Parathyroid adenoma (tissue), 2 donors: ENCODE measurements at regions not wholly inside any gene's neighbourhood (a gene's known extent, or its start where the extent isn't known, plus 50 kb on each side); places are given as distances from the start of the nearest gene placed in this dataset.

ENCODE experiments used
- H2AFZ ChIP-seq: fragments of 300-600 bp; sonication (generic); one replicate; pipeline ENCODE4 v1.7.0; 2017; ENCODE audit warnings: antibody characterized with exemption, mild to moderate bottlenecking
- H3K27ac ChIP-seq: fragments of 300-600 bp; sonication (generic); one replicate; pipeline ENCODE4 v1.7.0; 2017
- H3K27me3 ChIP-seq: fragments of 300-600 bp; sonication (generic); one replicate; pipeline ENCODE4 v1.7.0; 2017; ENCODE audit warnings: low read length; ENCODE audit not compliant: control insufficient read depth, insufficient read depth
- H3K36me3 ChIP-seq: fragments of 300-600 bp; sonication (generic); one replicate; pipeline ENCODE4 v1.7.0; 2017; ENCODE audit warnings: low read length; ENCODE audit not compliant: control insufficient read depth, insufficient read depth
- H3K4me1 ChIP-seq: fragments of 300-600 bp; sonication (generic); one replicate; pipeline ENCODE4 v1.7.0; 2017; ENCODE audit warnings: control low read depth
- H3K4me2 ChIP-seq: fragments of 300-600 bp; sonication (generic); one replicate; pipeline ENCODE4 v1.7.0; 2017; ENCODE audit warnings: low read length
- H3K4me3 ChIP-seq: fragments of 300-600 bp; sonication (generic); one replicate; pipeline ENCODE4 v1.7.0; 2017; ENCODE audit warnings: low read depth, low read length
- H3K79me2 ChIP-seq: fragments of 300-600 bp; sonication (generic); one replicate; pipeline ENCODE4 v1.7.0; 2017; ENCODE audit warnings: control low read depth
- H3K9ac ChIP-seq: fragments of 300-600 bp; sonication (generic); one replicate; pipeline ENCODE4 v1.7.0; 2017; ENCODE audit warnings: mild to moderate bottlenecking
- H3K9me3 ChIP-seq: fragments of 300-600 bp; sonication (generic); one replicate; pipeline ENCODE4 v1.7.0; 2017; ENCODE audit warnings: low read length; ENCODE audit not compliant: control insufficient read depth
- TF ChIP-seq, protein P1 (sequence below): fragments of 300-600 bp; sonication (generic); IDR thresholded peaks from one replicate; pipeline ENCODE4 v1.7.0; 2017; ENCODE audit warnings: antibody characterized with exemption, mild to moderate bottlenecking
- donor health status: primary hyperparathyroidism.

GRCh38 chr17:72175787-72176515 lies 55.1 kb downstream of the SOX9 start:
- Histone ChIP-seq H3K36me3 (no peaks in the 10 kb centered on the region), H3K27ac (no peak overlapping the region), H3K79me2 (no peaks in the 10 kb centered on the region), H3K9ac (no peak overlapping the region), H2AFZ (no peak overlapping the region), H3K27me3 (no peaks in the 10 kb centered on the region), H3K4me3 (no peak overlapping the region), H3K9me3 (no peaks in the 10 kb centered on the region), H3K4me2 (no peak overlapping the region), H3K4me1 (peaks cover 4% of the 10 kb centered on the region)
- TF ChIP-seq, protein P1, sequence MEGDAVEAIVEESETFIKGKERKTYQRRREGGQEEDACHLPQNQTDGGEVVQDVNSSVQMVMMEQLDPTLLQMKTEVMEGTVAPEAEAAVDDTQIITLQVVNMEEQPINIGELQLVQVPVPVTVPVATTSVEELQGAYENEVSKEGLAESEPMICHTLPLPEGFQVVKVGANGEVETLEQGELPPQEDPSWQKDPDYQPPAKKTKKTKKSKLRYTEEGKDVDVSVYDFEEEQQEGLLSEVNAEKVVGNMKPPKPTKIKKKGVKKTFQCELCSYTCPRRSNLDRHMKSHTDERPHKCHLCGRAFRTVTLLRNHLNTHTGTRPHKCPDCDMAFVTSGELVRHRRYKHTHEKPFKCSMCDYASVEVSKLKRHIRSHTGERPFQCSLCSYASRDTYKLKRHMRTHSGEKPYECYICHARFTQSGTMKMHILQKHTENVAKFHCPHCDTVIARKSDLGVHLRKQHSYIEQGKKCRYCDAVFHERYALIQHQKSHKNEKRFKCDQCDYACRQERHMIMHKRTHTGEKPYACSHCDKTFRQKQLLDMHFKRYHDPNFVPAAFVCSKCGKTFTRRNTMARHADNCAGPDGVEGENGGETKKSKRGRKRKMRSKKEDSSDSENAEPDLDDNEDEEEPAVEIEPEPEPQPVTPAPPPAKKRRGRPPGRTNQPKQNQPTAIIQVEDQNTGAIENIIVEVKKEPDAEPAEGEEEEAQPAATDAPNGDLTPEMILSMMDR: no peak

DNA sequence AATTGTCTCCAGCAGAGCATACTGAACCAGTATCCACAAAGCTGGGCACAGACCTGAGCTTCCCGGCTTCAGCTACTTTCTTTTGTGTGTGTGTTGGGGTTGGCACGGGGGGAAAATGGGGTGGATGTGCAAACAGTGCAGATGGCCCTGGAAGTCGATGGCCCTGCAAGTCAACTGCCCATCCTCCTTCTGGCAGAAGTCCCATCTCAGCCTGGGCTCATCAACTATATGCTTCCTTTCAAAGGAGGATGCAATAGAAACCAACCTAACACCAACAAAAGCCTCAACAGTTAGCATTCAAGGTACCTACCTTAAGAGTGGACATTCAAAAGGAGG lies 55.7 kb downstream of the SOX9 start:
- Histone ChIP-seq H3K79me2 (no peaks in the 10 kb centered on the region), H2AFZ (no peak overlapping the region), H3K4me1 (peaks cover 4% of the 10 kb centered on the region), H3K9me3 (no peaks in the 10 kb centered on the region), H3K36me3 (no peaks in the 10 kb centered on the region), H3K4me3 (no peak overlapping the region), H3K27ac (no peak overlapping the region), H3K4me2 (no peak overlapping the region), H3K27me3 (no peaks in the 10 kb centered on the region), H3K9ac (no peak overlapping the region)
- TF ChIP-seq, protein P1: no peak

DNA sequence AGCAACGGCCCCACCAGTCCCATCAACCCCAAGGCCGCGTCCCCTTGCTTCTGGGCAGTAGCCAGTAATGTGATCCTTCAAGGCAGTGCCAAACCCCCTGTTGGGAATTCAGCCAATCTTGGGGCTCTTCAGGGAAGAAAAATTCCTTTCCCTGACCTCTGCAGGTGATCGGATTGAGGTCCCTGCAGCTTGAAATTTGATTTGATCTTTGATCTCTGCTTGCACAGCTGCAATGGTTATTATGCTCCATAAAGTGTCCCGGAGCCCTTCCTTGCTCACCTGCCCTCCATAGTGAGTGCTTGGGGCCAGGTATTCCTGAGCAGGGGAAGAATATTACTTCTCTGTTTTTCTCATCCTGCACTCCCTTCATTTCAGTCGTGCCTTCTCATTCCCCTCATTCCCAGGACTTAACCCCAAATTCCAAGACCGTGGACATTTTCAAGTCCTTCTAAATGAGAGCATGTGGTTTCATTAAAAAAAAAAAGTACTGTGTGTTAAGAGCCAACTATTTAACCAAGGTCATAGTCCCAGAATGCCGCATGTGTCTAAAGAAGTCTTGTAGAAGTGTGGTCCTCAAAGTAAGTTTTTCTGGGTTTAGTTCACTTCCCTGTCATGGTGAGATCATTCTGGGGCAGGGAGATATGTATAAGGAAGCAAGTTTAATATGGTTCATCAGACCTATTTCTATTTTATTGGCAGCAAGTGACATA lies 56.3 kb downstream of the SOX9 start:
- H3K36me3 ChIP-seq: no peaks in the 10 kb centered on the region
- H3K9ac ChIP-seq: no peak overlapping the region
- H3K4me2 ChIP-seq: no peak overlapping the region
- H3K4me1 ChIP-seq: peaks cover 4% of the 10 kb centered on the region
- no peak overlapping the region for H3K27ac ChIP-seq
- no peaks in the 10 kb centered on the region for H3K27me3 ChIP-seq
- H3K79me2 ChIP-seq: no peaks in the 10 kb centered on the region
- H3K9me3 ChIP-seq: no peaks in the 10 kb centered on the region
- H2AFZ ChIP-seq: no peak overlapping the region
- H3K4me3 ChIP-seq: no peak overlapping the region
- TF ChIP-seq, protein P1: no peak

DNA sequence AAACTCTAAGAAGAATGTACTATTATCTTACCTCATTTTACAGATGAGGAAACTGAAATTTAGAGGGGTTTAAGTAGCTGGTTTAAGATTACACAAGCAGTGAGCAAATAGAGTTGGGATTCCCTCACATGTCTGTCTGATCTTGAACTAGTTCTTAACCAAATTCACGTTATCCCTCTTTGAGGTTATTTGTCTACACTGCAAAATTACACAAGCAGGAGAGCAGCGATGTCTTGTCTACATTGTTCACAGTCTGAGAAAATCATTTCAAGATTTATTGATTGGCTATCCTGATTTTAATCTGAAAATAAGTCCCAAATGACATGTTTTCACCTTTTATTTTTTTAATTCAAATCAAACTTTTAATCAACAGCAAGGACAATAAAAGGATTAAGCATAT lies 56.9 kb downstream of the SOX9 start:
- TF ChIP-seq, protein P1: no peak
- Histone ChIP-seq H3K9ac (no peak overlapping the region), H3K9me3 (no peaks in the 10 kb centered on the region), H3K36me3 (no peaks in the 10 kb centered on the region), H3K4me2 (no peak overlapping the region), H3K79me2 (no peaks in the 10 kb centered on the region), H3K27me3 (no peaks in the 10 kb centered on the region), H3K27ac (no peak overlapping the region), H3K4me1 (peaks cover 4% of the 10 kb centered on the region), H3K4me3 (no peak overlapping the region), H2AFZ (no peak overlapping the region)
